GM19099 (cell line): ENCODE measurements at regions not wholly inside any gene's neighbourhood (a gene's known extent, or its start where the extent isn't known, plus 50 kb on each side); places are given as distances from the start of the nearest gene placed in this dataset.

ENCODE experiments used
- POLR2A ChIP-seq: IDR thresholded peaks from 3 replicates; pipeline ENCODE4 v1.6.1; 2011; ENCODE audit warnings: low read depth; ENCODE audit not compliant: insufficient read length; ENCODE audit errors: extremely low read depth

DNA sequence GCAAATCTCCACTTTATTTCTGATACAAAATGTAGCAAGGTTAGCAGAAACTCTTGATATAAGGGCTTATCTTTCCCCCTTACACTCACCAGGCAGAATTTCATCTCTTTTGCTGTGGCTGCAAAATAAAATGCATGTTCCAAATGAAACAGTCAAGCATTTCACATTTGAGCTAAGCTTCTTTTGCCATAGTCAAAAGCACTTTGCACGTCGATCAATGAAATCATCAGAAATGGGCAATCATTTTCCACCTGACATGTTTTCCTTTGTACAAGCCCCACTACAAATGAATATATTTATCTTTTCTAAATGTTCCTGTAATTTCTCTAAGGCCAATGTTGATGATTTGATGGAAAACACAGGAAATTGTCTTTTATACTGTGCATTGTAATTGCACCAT, 178.4 kb downstream of the ANKRD50 start:
- no peak for TF ChIP-seq POLR2A

DNA sequence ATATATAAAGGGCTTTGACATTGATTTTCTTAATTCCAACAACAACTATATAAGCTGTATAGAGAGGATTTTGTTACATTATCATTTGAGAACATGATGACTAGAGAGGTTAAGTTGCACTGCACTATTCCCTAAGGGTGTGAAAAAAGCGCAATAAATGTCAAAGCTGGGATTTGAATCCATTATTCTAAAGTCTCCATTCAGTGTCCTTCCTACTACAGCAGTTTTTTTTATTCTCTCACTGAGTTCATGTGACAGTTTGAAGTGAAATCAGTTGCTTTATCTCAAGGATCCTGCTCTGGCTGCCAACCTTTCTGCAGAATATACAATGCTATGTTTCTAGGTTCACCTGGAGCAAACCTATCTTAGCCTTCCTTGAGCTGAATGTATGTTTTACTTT, 177.5 kb downstream of the ANKRD50 start:
- TF ChIP-seq POLR2A, result no peak

DNA sequence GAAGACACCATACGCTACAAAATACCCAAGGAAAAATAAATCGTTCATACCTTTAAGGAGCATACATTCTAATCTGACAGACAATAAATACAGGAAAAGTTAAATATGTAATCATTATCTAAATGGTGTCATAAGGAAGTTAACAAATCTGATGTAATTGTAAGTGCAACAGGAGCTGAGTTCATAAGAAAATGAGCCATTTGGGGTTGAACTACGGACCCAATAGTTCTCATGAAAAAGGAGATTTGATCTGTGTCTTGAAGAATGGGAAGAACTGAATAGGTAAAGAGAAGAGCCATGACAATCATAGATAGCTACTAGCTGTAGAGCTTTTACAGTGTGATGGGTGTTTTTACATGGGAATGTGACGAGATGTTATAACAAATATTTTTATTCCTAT, 175.6 kb downstream of the ANKRD50 start:
- no peak for TF ChIP-seq POLR2A

DNA sequence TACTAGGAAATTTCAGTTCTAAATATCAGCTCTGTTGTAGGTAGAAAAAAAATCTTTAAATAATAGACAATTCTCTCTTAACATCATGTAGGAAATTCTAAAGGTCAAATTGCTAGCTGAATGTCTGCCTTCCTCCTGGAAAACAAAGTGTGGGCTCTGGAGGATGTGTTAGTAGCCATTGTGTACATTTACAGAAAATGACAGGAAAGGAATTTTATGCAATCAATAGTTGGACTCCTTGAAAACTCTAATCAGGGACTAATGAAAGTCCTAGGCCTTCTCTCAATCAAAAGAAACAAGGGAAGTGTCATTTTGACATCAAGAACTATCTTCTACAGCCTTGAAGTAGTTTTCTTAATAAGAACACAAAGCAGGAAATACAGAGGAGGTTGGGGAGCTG, 174.6 kb downstream of the ANKRD50 start:
- no peak for TF ChIP-seq POLR2A

DNA sequence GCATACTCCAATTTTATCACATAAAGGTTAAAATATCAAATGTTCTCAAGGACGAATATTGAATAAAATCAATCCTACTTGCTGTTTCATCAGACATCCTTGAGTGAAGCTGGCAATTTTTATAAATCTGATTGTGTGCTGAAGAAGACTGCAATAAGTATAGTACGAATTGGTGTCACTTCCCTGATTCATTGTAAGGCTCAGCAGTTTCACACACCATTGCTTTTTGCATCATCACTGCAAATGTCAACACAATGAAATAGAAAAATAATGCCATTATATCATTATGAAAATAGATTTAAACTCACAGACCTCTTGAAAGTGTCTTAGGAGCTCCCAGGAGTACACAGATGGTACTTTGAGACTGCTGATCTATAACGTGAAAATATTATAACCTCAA, 172.5 kb downstream of the ANKRD50 start:
- no peak for TF ChIP-seq POLR2A

DNA sequence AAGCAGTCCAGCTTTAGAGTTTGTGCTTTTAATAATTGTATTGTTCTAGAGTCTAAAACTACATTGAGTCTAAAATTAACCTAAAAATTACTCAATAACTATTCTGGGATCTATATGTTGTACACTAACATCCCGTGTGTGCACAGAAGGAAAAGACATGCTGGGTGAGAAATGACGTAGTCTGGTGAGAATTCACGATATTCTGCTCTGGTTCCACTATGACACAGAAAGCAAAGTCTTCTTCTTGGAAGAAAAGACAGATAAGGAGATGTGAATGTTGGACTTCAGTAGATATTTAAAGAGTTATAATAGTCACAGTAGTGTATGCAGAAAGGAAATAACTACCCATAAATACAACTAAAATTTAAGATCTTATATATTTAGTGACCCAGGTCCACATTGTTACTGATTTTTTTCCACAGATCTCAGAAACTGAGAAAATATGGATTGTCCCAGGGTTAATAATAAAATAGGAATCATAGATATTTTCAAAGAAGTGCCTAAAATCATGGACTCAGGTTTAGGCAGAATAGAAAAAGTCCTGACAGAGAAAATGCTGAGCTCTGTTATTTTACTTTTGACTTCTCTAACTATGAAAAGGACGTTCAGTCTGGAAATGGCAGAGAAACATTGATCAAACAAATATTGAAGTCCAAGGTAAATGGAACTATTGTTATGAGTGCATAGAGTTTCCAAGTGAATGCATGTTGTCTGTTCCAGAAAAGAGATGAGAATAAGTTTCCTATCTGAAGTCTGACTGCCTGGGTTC, 170.7 kb downstream of the ANKRD50 start:
- TF ChIP-seq POLR2A, result no peak

DNA sequence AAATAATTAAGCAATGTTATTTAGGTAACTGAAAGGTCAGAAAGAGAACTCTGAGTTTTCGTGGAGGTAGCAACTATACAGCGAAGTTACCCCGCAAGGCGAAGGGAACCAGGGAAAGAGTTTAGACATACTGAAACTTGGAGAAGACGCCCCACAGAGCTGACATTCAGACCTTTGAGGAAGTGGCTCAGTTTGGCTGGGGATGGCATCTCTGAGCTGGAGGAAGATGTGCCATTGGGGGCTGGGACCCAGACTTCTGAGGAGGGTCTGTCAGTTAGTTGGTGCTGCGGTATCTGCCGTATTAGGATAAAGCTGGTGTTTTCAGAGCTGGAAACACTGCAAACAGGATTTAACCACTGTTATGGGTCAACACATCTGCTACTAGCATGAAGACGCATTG, 156.6 kb downstream of the ANKRD50 start:
- TF ChIP-seq POLR2A, result no peak

DNA sequence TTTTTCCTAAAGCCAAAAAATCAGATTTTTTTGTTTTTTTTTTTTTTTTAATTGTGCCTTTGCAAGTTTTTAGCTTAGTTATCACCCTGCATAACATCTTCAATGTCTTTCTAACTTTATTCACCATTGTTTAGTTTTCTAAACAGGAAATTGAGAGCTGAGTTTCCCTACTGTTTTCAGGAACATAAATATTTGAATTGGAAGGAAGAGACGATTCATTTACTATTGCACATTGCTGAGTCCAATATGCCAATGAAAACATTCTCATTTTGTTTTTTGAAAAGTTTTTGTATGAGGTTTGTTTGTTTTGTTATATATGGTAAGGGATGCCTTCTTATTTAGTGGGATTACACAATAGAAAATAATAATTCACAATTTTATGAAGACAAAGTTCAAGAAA, 148.4 kb downstream of the ANKRD50 start:
- TF ChIP-seq POLR2A, result no peak

DNA sequence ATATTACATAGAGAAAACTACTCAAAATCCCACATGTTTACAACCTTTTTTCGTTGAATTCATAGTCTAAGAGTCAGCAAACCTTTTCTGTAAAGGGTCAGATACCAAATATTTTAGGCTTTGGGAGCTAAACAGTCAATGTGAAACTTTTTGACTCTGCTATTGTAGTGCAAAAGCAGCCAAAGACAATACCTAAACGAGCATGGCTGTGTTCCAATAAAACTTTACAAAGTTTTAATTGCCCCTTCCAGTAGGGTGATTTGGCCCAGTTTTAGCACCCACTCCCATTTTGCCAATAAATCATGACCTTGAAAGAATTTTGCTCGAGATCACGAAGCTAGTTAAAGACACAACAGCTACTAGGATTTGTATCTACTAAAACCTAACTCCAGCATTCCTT, 147.2 kb downstream of the ANKRD50 start:
- TF ChIP-seq POLR2A, result no peak

DNA sequence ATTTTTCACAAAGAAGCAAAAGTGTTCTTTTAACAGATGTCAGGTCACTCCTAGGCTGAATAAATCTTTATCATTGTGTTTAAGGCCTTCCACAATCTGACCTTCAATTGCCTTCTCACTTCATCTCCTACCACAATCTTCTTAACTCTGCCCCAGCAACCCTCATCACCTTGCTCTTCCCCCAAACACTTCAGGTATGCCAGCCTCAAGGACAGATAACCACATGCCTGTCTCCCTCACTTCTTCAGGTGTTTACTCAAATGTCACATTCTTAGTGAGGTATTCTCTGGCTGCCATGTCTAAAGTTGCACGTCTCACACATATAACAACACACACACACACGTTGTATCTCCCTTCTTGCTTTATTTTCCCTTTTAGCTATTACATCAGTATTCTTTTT, 146.5 kb downstream of the ANKRD50 start:
- no peak for TF ChIP-seq POLR2A

DNA sequence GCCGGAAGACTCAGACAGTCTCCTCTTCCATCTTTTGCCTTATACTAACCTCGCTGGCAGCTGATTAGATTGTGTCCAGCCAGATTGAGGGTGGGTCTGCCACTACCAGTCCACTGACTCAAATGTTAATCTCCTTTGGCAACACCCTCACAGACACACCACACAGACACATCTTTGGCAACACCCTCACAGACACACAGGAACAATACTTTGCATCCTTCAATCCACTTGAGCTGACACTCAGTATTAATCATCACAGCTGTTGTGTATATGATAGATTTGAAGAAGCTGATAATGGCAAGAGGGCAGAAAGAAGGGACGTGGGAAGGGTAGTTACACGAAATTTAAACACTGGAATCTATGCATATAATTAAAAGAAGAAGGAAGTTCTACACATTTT, 139.5 kb downstream of the ANKRD50 start:
- TF ChIP-seq POLR2A, result no peak

DNA sequence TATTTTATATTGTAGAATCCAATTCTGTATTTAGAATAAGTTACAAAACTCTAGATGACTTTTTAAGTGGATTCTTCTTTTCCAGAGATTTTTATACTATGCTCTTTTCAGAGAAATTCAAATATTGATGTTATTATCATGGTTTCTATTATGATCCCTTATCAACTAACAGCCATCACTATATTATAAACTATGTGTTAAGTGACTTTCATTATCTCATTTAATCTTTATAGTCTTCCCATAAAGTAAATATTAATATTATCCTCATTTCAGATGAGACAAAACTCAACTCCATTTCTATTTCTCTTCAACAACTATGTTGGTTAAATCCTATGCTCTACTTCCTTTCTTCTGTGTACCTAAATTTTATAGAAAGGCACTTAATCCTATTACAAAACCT, 132.6 kb downstream of the ANKRD50 start:
- TF ChIP-seq POLR2A, result no peak

DNA sequence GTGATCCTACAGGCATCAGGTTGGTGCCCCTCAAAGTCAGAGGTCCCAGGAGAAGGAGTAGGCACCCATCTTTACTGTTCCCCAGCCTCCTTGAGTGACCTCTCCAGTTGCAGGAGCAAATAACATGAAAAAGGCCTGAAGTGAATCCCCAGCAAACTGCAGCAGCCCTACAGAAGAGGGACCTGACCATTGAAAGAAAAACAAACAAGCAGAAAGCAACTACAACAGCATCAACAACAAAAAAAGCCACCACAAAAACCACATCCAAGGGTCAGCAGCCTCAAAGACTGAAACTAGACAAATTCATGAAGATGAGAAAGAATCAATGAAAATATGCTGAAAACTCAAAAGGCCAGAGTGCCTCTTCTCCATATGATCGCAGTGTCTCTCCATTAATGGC, 128.7 kb downstream of the ANKRD50 start:
- no peak for TF ChIP-seq POLR2A

DNA sequence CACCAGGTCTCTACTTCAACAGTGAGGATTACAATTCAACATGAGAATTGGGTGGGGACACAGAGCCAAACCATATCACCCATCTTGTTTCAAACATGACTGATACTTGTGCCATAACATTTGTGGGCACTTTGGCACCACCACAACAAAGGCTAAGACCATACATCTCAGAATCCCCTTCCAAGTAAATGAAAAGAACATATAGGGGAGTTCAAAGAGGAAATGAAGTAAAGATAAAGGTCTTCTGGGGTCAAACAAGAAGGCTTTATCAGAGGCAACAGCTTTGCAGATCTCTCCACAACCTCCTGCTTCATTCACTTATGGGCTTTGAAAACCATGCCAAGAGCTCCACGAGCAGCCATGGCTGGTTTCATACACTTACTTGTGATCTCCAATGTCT, 122.7 kb downstream of the ANKRD50 start:
- TF ChIP-seq POLR2A, result no peak

DNA sequence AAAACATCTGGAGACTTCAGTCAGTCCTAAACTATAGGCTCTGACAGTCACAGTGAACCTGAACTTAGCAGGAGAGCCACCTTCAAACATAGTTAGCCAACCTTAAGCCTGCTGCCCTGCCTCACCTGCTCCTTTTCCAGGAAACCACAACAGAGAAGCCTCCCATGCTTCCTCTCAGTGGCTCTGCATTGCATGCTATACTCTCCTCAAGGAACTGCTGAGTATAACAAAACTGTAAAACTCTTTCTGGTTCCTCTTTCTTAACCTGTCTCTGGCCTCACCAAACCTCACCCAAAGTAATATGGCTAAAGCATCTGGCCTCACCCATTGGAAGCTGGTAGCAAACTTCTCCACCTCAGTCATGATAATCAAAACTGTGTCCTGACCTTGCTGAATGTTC, 122.1 kb downstream of the ANKRD50 start:
- no peak for TF ChIP-seq POLR2A

DNA sequence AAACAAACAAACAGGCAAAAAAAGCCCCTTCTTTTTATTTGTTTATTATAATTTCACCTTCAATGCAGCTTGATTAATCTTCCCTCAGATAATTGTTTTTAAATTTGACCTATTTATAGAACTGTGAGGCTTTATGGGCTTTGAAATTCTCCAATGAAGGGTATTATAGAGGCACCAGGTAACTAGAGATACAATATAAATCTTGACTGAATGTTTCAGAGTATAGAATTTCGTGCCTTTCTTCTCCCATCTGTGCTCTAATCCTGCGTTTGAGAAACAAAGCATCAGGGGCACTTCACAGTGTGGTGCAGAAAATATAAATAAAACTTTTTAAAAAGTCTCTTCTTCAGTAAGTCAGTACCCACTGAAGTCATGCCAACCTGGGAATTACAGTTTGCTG, 120.9 kb downstream of the ANKRD50 start:
- no peak for TF ChIP-seq POLR2A

DNA sequence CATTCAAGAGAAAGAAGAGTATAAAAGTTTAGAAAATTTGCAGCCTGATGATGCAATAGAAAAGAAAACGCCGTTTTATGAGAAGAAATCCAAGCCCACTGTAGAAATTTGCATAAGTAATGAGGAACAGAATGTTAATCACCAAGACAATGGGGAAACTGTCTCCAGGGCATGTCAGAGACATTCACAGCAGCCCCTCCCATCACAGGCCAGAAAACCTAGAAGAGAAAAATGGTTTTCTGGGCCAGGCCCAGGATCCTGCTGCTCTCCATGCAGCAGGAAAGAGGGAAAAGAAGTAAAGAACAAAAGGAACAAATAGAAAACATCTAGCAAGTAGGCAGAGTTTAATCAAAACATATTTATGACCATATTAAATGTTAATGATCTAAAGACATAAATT, 119.0 kb downstream of the ANKRD50 start:
- no peak for TF ChIP-seq POLR2A

DNA sequence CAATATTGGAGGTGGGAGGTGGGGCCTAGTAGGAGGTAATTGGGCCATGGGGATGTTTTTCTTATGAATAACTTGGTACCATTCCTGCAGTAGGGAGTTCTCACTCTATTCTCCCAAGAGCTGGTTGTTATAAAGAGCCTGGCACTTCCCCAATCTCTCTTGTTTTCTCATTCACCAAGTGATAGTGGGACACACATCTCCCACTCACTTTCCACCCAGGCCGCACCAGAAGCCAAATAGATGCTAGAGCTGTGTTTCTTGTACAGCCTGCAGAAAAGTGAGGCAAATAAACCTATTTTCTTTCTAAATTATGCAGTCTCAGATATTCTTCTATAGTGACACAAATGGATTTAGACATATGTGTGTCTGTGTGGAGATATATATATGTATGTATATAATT, 117.6 kb downstream of the ANKRD50 start:
- TF ChIP-seq POLR2A, result no peak

DNA sequence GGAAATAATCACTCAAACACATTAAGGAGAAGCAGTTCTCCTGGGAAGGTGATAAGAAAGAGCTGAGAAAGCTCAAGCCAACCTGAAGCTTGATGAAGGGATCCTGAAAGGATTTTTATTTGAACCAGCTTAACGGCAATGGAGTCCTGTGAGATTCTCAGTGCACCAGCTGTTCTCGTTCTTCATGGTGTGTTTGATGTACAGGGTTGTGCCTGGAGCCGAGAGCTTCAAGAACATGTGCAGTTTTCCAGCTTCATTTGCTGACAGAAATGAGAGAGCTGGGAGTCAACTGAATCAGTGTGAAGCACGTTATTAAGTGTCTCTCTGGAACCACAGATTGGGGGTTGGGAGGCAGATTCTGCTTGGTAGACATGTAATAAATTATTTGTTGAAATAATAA, 115.7 kb downstream of the ANKRD50 start:
- TF ChIP-seq POLR2A, result no peak
